ENCODE measurements at regions not wholly inside any gene's neighbourhood (a gene's known extent, or its start where the extent isn't known, plus 50 kb on each side); places are given as distances from the start of the nearest gene placed in this dataset.

DNA sequence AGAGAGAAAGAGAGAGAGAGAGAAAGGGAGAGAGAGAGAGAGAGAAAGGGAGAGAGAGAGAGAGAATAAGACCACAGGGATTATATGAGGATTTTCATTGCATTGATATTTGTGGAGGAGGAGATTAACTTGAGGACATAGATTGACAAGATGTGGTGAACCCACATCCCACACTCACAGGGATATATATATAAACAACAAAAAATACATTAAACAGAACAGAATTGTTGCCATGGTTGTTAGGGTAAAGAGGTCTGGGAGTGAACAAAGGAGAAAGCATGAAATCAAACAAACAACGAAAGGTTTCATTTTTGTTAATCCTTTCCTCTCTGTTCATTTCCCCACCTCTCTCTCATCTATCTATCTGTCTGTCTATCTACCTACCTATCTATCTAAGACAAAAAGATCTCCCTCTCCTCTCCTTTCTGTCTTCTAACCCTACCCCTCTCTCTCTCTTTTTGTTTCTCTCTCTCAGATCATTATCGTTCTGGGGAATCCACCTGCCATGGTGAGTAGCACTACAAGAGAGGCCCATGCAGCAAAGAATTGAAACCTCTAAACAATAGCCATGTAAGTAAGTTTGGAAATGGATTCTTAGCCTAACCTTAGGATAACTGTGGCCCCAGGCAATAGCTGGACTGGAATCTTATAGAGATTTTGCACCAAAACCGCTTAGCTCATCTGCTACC, 280.9 kb downstream of the RAP2B start:
- TF ChIP-seq EZH2 (IDR thresholded peaks at IDR 0.05; ENCODE audit: borderline replicate concordance) (no peak), EZH2phosphoT487 (IDR thresholded peaks at IDR 0.05; ENCODE audit: low read depth, severe bottlenecking, unreplicated experiment) (no peak)
- TF ChIP-seq, protein P1, sequence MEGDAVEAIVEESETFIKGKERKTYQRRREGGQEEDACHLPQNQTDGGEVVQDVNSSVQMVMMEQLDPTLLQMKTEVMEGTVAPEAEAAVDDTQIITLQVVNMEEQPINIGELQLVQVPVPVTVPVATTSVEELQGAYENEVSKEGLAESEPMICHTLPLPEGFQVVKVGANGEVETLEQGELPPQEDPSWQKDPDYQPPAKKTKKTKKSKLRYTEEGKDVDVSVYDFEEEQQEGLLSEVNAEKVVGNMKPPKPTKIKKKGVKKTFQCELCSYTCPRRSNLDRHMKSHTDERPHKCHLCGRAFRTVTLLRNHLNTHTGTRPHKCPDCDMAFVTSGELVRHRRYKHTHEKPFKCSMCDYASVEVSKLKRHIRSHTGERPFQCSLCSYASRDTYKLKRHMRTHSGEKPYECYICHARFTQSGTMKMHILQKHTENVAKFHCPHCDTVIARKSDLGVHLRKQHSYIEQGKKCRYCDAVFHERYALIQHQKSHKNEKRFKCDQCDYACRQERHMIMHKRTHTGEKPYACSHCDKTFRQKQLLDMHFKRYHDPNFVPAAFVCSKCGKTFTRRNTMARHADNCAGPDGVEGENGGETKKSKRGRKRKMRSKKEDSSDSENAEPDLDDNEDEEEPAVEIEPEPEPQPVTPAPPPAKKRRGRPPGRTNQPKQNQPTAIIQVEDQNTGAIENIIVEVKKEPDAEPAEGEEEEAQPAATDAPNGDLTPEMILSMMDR (IDR thresholded peaks at IDR 0.05; ENCODE audit: poor library complexity) = no peak
- Histone ChIP-seq H3K27me3 (no peaks in the 10 kb centered on the region), H3K9me2 (replicated peaks; ENCODE audit: insufficient read depth) (no peaks in the 10 kb centered on the region), H3K9me3 (ENCODE audit: low read depth) (no peaks in the 10 kb centered on the region), H3K79me2 (no peaks in the 10 kb centered on the region), H3K36me3 (replicated peaks; ENCODE audit: insufficient read depth, low read depth) (no peaks in the 10 kb centered on the region), H3K4me1 (ENCODE audit: insufficient read depth) (no peaks in the 10 kb centered on the region), H3K4me3 (no peak overlapping the region), H2AFZ (no peak overlapping the region), H3K27ac (no peak overlapping the region), H3K4me2 (no peak overlapping the region), H4K20me1 (ENCODE audit: insufficient read depth, poor library complexity, severe bottlenecking) (no peaks in the 10 kb centered on the region)
- WGBS (ENCODE audit: low lambda C conversion rate, missing lambda C conversion rate) = 90% methylated on average over 3 of the region's 3 CpGs
- no peak for DNase-seq (ENCODE audit: low spot score)

DNA sequence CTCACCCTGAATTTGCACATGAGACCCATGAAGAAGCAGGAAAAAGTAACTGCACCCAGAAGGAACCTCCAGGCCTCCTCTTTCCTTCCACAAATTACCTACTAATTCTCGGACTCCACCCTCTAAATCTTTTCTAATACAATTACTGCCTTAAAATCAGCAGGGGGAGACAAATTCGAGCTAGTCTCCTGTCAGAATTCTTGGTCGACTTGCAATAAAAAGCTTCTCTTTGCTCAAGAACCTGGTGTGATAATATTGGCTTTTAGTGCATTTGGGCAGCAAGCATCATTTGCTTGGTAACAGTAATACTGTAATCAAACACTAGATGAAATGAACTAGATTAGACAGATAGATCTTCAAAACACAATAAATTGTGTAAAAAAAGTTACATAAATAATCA, 281.9 kb downstream of the RAP2B start:
- H3K9me2 ChIP-seq (replicated peaks; ENCODE audit: insufficient read depth) = no peaks in the 10 kb centered on the region
- TF ChIP-seq, protein P1 (IDR thresholded peaks at IDR 0.05; ENCODE audit: poor library complexity) = peak; percentile 6
- no peak for TF ChIP-seq EZH2 (IDR thresholded peaks at IDR 0.05; ENCODE audit: borderline replicate concordance)
- H3K79me2 ChIP-seq = no peaks in the 10 kb centered on the region
- WGBS (ENCODE audit: low lambda C conversion rate, missing lambda C conversion rate) = 74% methylated on average over 3 of the region's 3 CpGs
- H2AFZ ChIP-seq = no peak overlapping the region
- no peak for DNase-seq (ENCODE audit: low spot score)
- no peak overlapping the region for H3K4me3 ChIP-seq
- no peaks in the 10 kb centered on the region for H3K27me3 ChIP-seq
- H3K4me1 ChIP-seq (ENCODE audit: insufficient read depth) = no peaks in the 10 kb centered on the region
- H3K4me2 ChIP-seq = no peak overlapping the region
- H3K27ac ChIP-seq = no peak overlapping the region
- H4K20me1 ChIP-seq (ENCODE audit: insufficient read depth, poor library complexity, severe bottlenecking) = no peaks in the 10 kb centered on the region
- H3K36me3 ChIP-seq (replicated peaks; ENCODE audit: insufficient read depth, low read depth) = no peaks in the 10 kb centered on the region
- no peaks in the 10 kb centered on the region for H3K9me3 ChIP-seq (ENCODE audit: low read depth)

DNA sequence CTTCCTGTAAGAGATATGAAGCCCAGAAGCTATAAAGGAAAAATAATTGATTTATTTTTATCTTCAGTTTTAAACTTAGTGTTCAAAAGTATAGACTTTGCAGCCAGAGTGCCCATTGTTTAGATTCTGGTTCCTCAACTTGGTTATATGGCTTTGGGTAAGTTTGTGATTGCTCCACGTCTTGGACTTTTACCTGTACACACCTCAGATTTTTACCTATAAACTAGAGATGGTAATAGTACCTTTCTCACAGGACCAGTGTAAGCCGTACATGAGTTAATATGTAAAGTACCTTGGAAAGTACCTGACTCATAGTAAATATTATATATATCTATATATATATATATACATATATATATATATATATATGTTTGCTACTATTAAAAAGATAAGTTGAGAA, 283.8 kb downstream of the RAP2B start:
- WGBS (ENCODE audit: low lambda C conversion rate, missing lambda C conversion rate) = 54% methylated on average over 2 of the region's 2 CpGs

DNA sequence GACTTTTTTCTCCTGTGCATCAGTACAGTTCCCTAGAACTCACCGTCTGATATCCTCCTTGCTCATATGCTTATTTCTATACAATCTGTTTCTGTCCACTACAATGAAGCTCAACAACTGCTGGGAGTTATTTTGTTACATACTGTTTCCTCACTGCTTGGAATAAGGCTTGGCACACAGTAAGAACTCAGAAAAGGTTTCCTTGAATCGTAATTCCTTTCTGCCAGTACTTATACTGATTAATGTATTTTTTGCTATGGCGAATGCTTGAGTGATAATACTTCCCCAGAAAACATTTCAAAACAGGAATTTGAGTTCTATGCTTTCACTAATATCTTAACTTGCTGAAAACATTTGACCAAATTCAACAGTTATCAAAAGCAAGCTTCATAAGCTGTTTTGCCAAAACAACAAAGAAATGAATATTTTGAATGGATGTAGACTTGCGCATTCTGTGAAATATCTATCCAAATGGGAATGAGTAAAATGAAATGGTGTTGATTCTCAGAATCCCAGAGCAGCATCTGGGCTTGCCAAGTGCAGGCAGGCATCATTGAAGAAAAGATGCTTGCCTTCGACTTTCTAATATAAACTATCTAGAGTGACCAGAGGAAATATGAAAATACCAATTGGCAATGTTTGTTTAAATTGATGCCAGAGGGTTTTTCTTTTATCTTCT, 286.3 kb downstream of the RAP2B start:
- WGBS (ENCODE audit: low lambda C conversion rate, missing lambda C conversion rate) = 76% methylated on average over 5 of the region's 5 CpGs
- H3K79me2 ChIP-seq = no peaks in the 10 kb centered on the region
- H3K9me3 ChIP-seq (ENCODE audit: low read depth) = no peaks in the 10 kb centered on the region
- TF ChIP-seq, protein P1 (IDR thresholded peaks at IDR 0.05; ENCODE audit: poor library complexity) = no peak
- TF ChIP-seq EZH2phosphoT487 (IDR thresholded peaks at IDR 0.05; ENCODE audit: low read depth, severe bottlenecking, unreplicated experiment) = no peak
- no peak for TF ChIP-seq EZH2 (IDR thresholded peaks at IDR 0.05; ENCODE audit: borderline replicate concordance)
- H3K36me3 ChIP-seq (replicated peaks; ENCODE audit: insufficient read depth, low read depth) = no peaks in the 10 kb centered on the region
- H3K4me3 ChIP-seq = no peak overlapping the region
- no peak overlapping the region for H3K27ac ChIP-seq
- no peak overlapping the region for H2AFZ ChIP-seq
- H3K27me3 ChIP-seq = no peaks in the 10 kb centered on the region
- no peak for DNase-seq (ENCODE audit: low spot score)
- H3K4me1 ChIP-seq (ENCODE audit: insufficient read depth) = no peaks in the 10 kb centered on the region
- H3K9me2 ChIP-seq (replicated peaks; ENCODE audit: insufficient read depth) = no peaks in the 10 kb centered on the region
- H4K20me1 ChIP-seq (ENCODE audit: insufficient read depth, poor library complexity, severe bottlenecking) = no peaks in the 10 kb centered on the region
- H3K4me2 ChIP-seq = no peak overlapping the region

More for the DNA sequence above, 283.8 kb downstream of the RAP2B start:
- H3K36me3 ChIP-seq (replicated peaks; ENCODE audit: insufficient read depth, low read depth) = no peaks in the 10 kb centered on the region
- DNase-seq (ENCODE audit: low spot score) = peak; percentile 13
- H3K9me3 ChIP-seq (ENCODE audit: low read depth) = no peaks in the 10 kb centered on the region
- H3K9me2 ChIP-seq (replicated peaks; ENCODE audit: insufficient read depth) = no peaks in the 10 kb centered on the region
- H2AFZ ChIP-seq = no peak overlapping the region
- no peaks in the 10 kb centered on the region for H4K20me1 ChIP-seq (ENCODE audit: insufficient read depth, poor library complexity, severe bottlenecking)
- no peak overlapping the region for H3K4me2 ChIP-seq
- no peaks in the 10 kb centered on the region for H3K27me3 ChIP-seq
- TF ChIP-seq EZH2 (IDR thresholded peaks at IDR 0.05; ENCODE audit: borderline replicate concordance) (no peak), EZH2phosphoT487 (IDR thresholded peaks at IDR 0.05; ENCODE audit: low read depth, severe bottlenecking, unreplicated experiment) (no peak)
- no peak overlapping the region for H3K27ac ChIP-seq
- no peak overlapping the region for H3K4me3 ChIP-seq
- H3K4me1 ChIP-seq (ENCODE audit: insufficient read depth) = no peaks in the 10 kb centered on the region
- H3K79me2 ChIP-seq = no peaks in the 10 kb centered on the region
